PC-9 (cell line): ENCODE measurements at regions not wholly inside any gene's neighbourhood (a gene's known extent, or its start where the extent isn't known, plus 50 kb on each side); places are given as distances from the start of the nearest gene placed in this dataset.

ENCODE experiments used
- CTCF ChIP-seq: fragments of 200-600 bp; sonication (generic); conservative IDR thresholded peaks from 2 replicates; pipeline ENCODE4 v1.6.1; 2017; ENCODE audit warnings: mixed run types, antibody characterized with exemption, mild to moderate bottlenecking, moderate library complexity
- EZH2 ChIP-seq: fragments of 200-600 bp; sonication (generic); IDR thresholded peaks from 2 replicates; pipeline ENCODE4 v1.8.0; 2017; ENCODE audit warnings: antibody characterized with exemption, low read depth

- TF ChIP-seq CTCF (no peak), EZH2 (no peak)
Observed at GRCh38 chr18:22778996-22779395, 154.1 kb upstream of the RBBP8 start.
